Transverse colon (tissue), 4 donors: ENCODE measurements at regions not wholly inside any gene's neighbourhood (a gene's known extent, or its start where the extent isn't known, plus 50 kb on each side); places are given as distances from the start of the nearest gene placed in this dataset.

Experiments used
- DNase-seq: peaks from one replicate; pipeline ENCODE4 v3.0.0-alpha.2; 2019
- H3K27ac ChIP-seq, 4 donors: fragments of 200-600 bp; sonication (generic); 2 replicates each; pipeline ENCODE4 v1.5.1; 2016 to 2018; ENCODE audit warnings: inconsistent platforms in 4 of 4
- H3K27me3 ChIP-seq: fragments of 200-600 bp; sonication (generic); 2 replicates; pipeline ENCODE4 v1.5.1; 2017; ENCODE audit warnings: inconsistent platforms
- H3K36me3 ChIP-seq, 4 donors: fragments of 200-600 bp; sonication (generic); 2 replicates each; pipeline ENCODE4 v1.5.1; 2017 to 2019; ENCODE audit warnings: inconsistent platforms in 4 of 4
- H3K4me1 ChIP-seq, 4 donors: fragments of 200-600 bp; sonication (generic); 2 replicates each; pipeline ENCODE4 v1.5.1; 2017 to 2020; ENCODE audit warnings: inconsistent platforms in 4 of 4
- H3K4me3 ChIP-seq, 4 donors: fragments of 200-600 bp; sonication (generic); 1 replicate in 1 of 4; 2 replicates in 3 of 4; pipeline versions ENCODE4 v1.5.1 to v1.6.1; 2017 to 2019; ENCODE audit warnings: inconsistent platforms in 4 of 4
- H3K9me3 ChIP-seq, 2 donors: fragments of 200-600 bp; sonication (generic); 2 replicates each; pipeline ENCODE4 v1.5.1; 2017 to 2019; ENCODE audit warnings: inconsistent platforms in 2 of 2
- CTCF ChIP-seq, 5 experiments: fragments of 200-600 bp in 3 of 5; fragments of 450-650 bp in 2 of 5; sonication (generic) in 3 of 5; IDR thresholded peaks; 1 replicate in 2 of 5; 2 replicates in 3 of 5; pipeline ENCODE4 v1.5.1; 2016 to 2017; ENCODE audit warnings: antibody characterized with exemption in 5 of 5, inconsistent platforms in 3 of 5, mild to moderate bottlenecking in 2 of 5, moderate library complexity in 1 of 5
- EP300 ChIP-seq: sonication (generic); formaldehyde crosslinking; IDR thresholded peaks from one replicate; pipeline ENCODE4 v1.6.1; 2017; ENCODE audit warnings: antibody characterized with exemption, low read depth
- POLR2A ChIP-seq: fragments of 450-650 bp; IDR thresholded peaks from one replicate; pipeline ENCODE4 v1.6.1; 2016; ENCODE audit warnings: antibody characterized with exemption, mild to moderate bottlenecking, moderate library complexity
- POLR2AphosphoS5 ChIP-seq, 3 donors: sonication (generic); formaldehyde crosslinking; IDR thresholded peaks; one replicate each; pipeline ENCODE4 v1.6.1; 2016; ENCODE audit warnings: antibody characterized with exemption in 3 of 3
- WGBS, 2 donors: methylation state at CpG; one replicate each; pipeline ENCODE4 v1.1.5; 2018; ENCODE audit warnings: low coverage in 1 of 2; 5-methylcytosine and 5-hydroxymethylcytosine counted together
- in situ Hi-C, 4 donors: fragments of 200-750 bp; cut with MboI; loops; one replicate each; pipeline versions ENCODE4 v1.15.0 to v1.15.1; 2017; ENCODE audit warnings: low sequenced_read_pairs in 3 of 4, low pct_ligation_motif_present in 1 of 4, low pct_unique_long_range_greater_than_20kb in 1 of 4
- intact Hi-C: fragments of 100-400 bp; cut with DNase I; formaldehyde crosslinking; loops from one replicate; pipeline ENCODE4 v1.15.1; 2023; ENCODE audit warnings: low total_unique reads

GRCh38 chr12:47350062-47350408 lies 270.3 kb upstream of the AMIGO2 start:
- no peak overlapping the region for H3K4me3 ChIP-seq
- no peaks in the 10 kb centered on the region for H3K36me3 ChIP-seq
- DNase-seq: no peak
- H3K27ac ChIP-seq: no peak overlapping the region
- intact Hi-C loops (no loop called here), in situ Hi-C loops (no loop called here)
- no peak for TF ChIP-seq EP300
- no peak for TF ChIP-seq CTCF (IDR thresholded peaks at IDR 0.05)
- no peak for TF ChIP-seq POLR2AphosphoS5 (IDR thresholded peaks at IDR 0.05)
- TF ChIP-seq POLR2A: no peak
- no peaks in the 10 kb centered on the region for H3K9me3 ChIP-seq
- H3K27me3 ChIP-seq: no peaks in the 10 kb centered on the region
- no peaks in the 10 kb centered on the region for H3K4me1 ChIP-seq

DNA sequence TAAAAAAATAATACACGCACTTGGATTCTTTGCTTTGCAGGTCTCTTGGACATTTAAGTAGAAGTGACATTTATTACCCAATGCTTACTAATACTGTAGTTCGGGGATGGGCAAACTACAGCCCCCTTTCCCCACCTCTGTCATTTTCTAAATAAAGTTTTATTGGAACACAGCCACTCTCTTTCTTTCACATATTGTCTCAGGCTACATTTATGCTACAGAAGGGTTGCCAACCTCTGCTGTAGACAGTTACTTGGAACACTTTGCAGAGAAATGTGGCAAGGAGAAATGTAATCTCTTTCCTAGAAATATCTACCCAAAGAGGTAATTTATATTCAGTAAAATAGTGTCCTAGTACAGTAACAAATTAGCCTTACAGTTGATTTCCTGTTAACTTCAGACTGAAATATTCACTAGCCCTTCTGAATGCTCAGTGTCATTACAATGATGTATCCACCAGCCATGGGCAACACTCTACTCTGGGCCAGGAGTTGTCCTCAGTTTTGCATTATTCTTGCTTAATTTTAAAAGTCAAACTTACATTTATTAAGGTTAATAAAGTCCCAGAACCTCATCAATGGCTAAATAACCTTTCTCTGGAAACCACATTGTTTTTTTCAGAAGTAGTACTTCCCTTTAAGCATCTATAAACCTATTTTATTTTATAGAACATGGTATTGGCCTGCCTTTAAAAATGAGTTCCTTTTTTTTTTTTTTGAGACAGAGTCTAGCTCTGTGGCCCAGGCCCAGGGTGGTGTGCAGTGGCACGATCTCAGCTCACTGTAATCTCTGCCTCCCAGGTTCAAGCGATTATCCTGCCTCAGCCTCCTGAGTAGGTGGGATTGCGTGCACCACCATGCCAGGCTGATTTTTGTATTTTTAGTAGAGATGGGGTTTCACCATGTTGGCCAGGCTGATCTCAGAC lies 269.6 kb upstream of the AMIGO2 start:
- Histone ChIP-seq H3K36me3 (no peaks in the 10 kb centered on the region), H3K9me3 (no peaks in the 10 kb centered on the region), H3K4me1 (no peaks in the 10 kb centered on the region), H3K27me3 (no peaks in the 10 kb centered on the region), H3K27ac (no peak overlapping the region), H3K4me3 (no peak overlapping the region)
- intact Hi-C loops: no loop called here
- DNase-seq: no peak
- WGBS, 2 donors: 79 to 86% methylated on average over 2 to 5 of the region's 5 CpGs
- TF ChIP-seq POLR2AphosphoS5 (IDR thresholded peaks at IDR 0.05) (no peak), CTCF (IDR thresholded peaks at IDR 0.05) (no peak), POLR2A (no peak), EP300 (no peak)
- in situ Hi-C loops: no loop called here

GRCh38 chr12:47348206-47348605 lies 268.4 kb upstream of the AMIGO2 start:
- H3K27me3 ChIP-seq: no peaks in the 10 kb centered on the region
- TF ChIP-seq EP300 (no peak), CTCF (IDR thresholded peaks at IDR 0.05) (no peak), POLR2A (no peak), POLR2AphosphoS5 (IDR thresholded peaks at IDR 0.05) (no peak)
- H3K4me3 ChIP-seq: no peak overlapping the region
- no peaks in the 10 kb centered on the region for H3K4me1 ChIP-seq
- DNase-seq: no peak
- H3K27ac ChIP-seq: no peak overlapping the region
- no peaks in the 10 kb centered on the region for H3K9me3 ChIP-seq
- in situ Hi-C loops (no loop called here), intact Hi-C loops (no loop called here)
- no peaks in the 10 kb centered on the region for H3K36me3 ChIP-seq
- WGBS, 2 donors: 81 to 100% methylated on average over 1 of the region's 1 CpG

- Histone ChIP-seq H3K27me3 (no peaks in the 10 kb centered on the region), H3K36me3 (no peaks in the 10 kb centered on the region), H3K27ac (no peak overlapping the region), H3K4me3 (no peak overlapping the region), H3K9me3 (no peaks in the 10 kb centered on the region), H3K4me1 (no peaks in the 10 kb centered on the region)
- DNase-seq: no peak
- TF ChIP-seq EP300 (no peak), CTCF (IDR thresholded peaks at IDR 0.05) (no peak), POLR2AphosphoS5 (IDR thresholded peaks at IDR 0.05) (no peak), POLR2A (no peak)
- in situ Hi-C loops: no loop called here
- WGBS, 2 donors: 58 to 72% methylated on average over 4 of the region's 4 CpGs
- intact Hi-C loops: no loop called here
Observed at GRCh38 chr12:47346251-47347019, 266.7 kb upstream of the AMIGO2 start.
